ENCODE measurements at regions not wholly inside any gene's neighbourhood (a gene's known extent, or its start where the extent isn't known, plus 50 kb on each side); places are given as distances from the start of the nearest gene placed in this dataset.

GRCh38 chr2:76283350-76283749, 572.6 kb upstream of the GCFC2 start:
- Histone ChIP-seq H2BK120ac (ENCODE audit: low read depth, low read length) (no peak overlapping the region), H3K9ac (ENCODE audit: low read length) (no peak overlapping the region), H3K79me2 (ENCODE audit: control insufficient read depth, insufficient read depth, low read length) (no peaks in the 10 kb centered on the region), H3K18ac (ENCODE audit: low read length) (no peak overlapping the region), H3K56ac (ENCODE audit: low read length) (no peak overlapping the region), H4K5ac (ENCODE audit: low read length) (no peak overlapping the region), H2AK5ac (ENCODE audit: low read length) (no peak overlapping the region), H3K27ac (ENCODE audit: low read depth, low read length) (no peak overlapping the region), H3K23ac (ENCODE audit: low read length) (no peak overlapping the region), H3K4me1 (ENCODE audit: control insufficient read depth, low read depth, low read length) (no peaks in the 10 kb centered on the region), H3K4ac (ENCODE audit: low read depth, low read length) (no peak overlapping the region), H4K8ac (ENCODE audit: low read depth, low read length) (no peak overlapping the region), H3K4me2 (ENCODE audit: low read length) (no peak overlapping the region), H3K79me1 (ENCODE audit: low read length) (no peaks in the 10 kb centered on the region), H3K4me3 (ENCODE audit: low read length) (no peak overlapping the region), H2BK5ac (ENCODE audit: low read length) (no peak overlapping the region), H3K36me3 (ENCODE audit: control insufficient read depth, insufficient read depth, low read length) (no peaks in the 10 kb centered on the region), H3K27me3 (ENCODE audit: insufficient read depth, low read length, poor library complexity) (no peaks in the 10 kb centered on the region), H2BK15ac (replicated peaks; ENCODE audit: low read depth) (no peak overlapping the region)
- no peak for DNase-seq

GRCh38 chr2:76281156-76281841, 570.6 kb upstream of the GCFC2 start:
- Histone ChIP-seq H3K4me1 (ENCODE audit: control insufficient read depth, low read depth, low read length) (no peaks in the 10 kb centered on the region), H2BK5ac (ENCODE audit: low read length) (no peak overlapping the region), H3K79me2 (ENCODE audit: control insufficient read depth, insufficient read depth, low read length) (no peaks in the 10 kb centered on the region), H3K36me3 (ENCODE audit: control insufficient read depth, insufficient read depth, low read length) (no peaks in the 10 kb centered on the region), H3K9ac (ENCODE audit: low read length) (no peak overlapping the region), H3K4me2 (ENCODE audit: low read length) (no peak overlapping the region), H3K56ac (ENCODE audit: low read length) (no peak overlapping the region), H3K27me3 (ENCODE audit: insufficient read depth, low read length, poor library complexity) (no peaks in the 10 kb centered on the region), H3K4me3 (ENCODE audit: low read length) (no peak overlapping the region), H3K27ac (ENCODE audit: low read depth, low read length) (no peak overlapping the region), H2BK15ac (replicated peaks; ENCODE audit: low read depth) (no peak overlapping the region), H3K18ac (ENCODE audit: low read length) (no peak overlapping the region), H3K23ac (ENCODE audit: low read length) (no peak overlapping the region), H2AK5ac (ENCODE audit: low read length) (no peak overlapping the region), H4K5ac (ENCODE audit: low read length) (no peak overlapping the region), H3K4ac (ENCODE audit: low read depth, low read length) (no peak overlapping the region), H3K79me1 (ENCODE audit: low read length) (no peaks in the 10 kb centered on the region), H4K8ac (ENCODE audit: low read depth, low read length) (no peak overlapping the region), H2BK120ac (ENCODE audit: low read depth, low read length) (no peak overlapping the region)
- no CpG with 5 or more reads among the region's 2 CpGs for WGBS (ENCODE audit: extremely low coverage, insufficient coverage, low lambda C conversion rate)
- peak; percentile 23 for DNase-seq

DNA sequence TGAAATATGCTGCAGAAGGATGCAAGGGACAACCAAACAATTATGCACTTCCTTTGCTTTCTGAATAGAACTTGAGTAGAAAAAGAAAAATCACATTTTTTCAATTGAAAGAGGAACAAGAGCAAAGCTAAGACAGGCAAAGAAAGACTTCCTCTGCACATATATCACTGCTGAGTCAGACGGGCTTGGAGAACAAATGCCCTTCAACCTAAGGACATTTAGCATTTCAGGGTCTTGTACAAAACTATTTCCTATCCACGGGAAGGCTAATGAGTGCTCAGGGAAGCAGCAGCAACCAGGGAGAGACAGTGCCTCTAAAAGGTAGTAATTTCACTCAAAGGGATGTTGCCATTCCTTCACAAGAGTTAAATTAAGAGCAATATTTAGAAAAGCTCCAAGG, 570.0 kb upstream of the GCFC2 start:
- no peak overlapping the region for H3K27ac ChIP-seq (ENCODE audit: low read depth, low read length)
- no peak overlapping the region for H2BK15ac ChIP-seq (replicated peaks; ENCODE audit: low read depth)
- no peak overlapping the region for H4K8ac ChIP-seq (ENCODE audit: low read depth, low read length)
- H3K4me2 ChIP-seq (ENCODE audit: low read length), result no peak overlapping the region
- no peak overlapping the region for H3K4me3 ChIP-seq (ENCODE audit: low read length)
- no peak overlapping the region for H3K18ac ChIP-seq (ENCODE audit: low read length)
- no peaks in the 10 kb centered on the region for H3K4me1 ChIP-seq (ENCODE audit: control insufficient read depth, low read depth, low read length)
- no peak overlapping the region for H4K5ac ChIP-seq (ENCODE audit: low read length)
- no CpG with 5 or more reads among the region's 2 CpGs for WGBS (ENCODE audit: extremely low coverage, insufficient coverage, low lambda C conversion rate)
- no peak overlapping the region for H2BK5ac ChIP-seq (ENCODE audit: low read length)
- H2BK120ac ChIP-seq (ENCODE audit: low read depth, low read length), result no peak overlapping the region
- H3K79me1 ChIP-seq (ENCODE audit: low read length), result no peaks in the 10 kb centered on the region
- no peak overlapping the region for H3K9ac ChIP-seq (ENCODE audit: low read length)
- no peak overlapping the region for H3K4ac ChIP-seq (ENCODE audit: low read depth, low read length)
- DNase-seq, result no peak
- H3K23ac ChIP-seq (ENCODE audit: low read length), result no peak overlapping the region
- no peak overlapping the region for H3K56ac ChIP-seq (ENCODE audit: low read length)
- H3K36me3 ChIP-seq (ENCODE audit: control insufficient read depth, insufficient read depth, low read length), result no peaks in the 10 kb centered on the region
- H3K27me3 ChIP-seq (ENCODE audit: insufficient read depth, low read length, poor library complexity), result no peaks in the 10 kb centered on the region
- H2AK5ac ChIP-seq (ENCODE audit: low read length), result no peak overlapping the region
- no peaks in the 10 kb centered on the region for H3K79me2 ChIP-seq (ENCODE audit: control insufficient read depth, insufficient read depth, low read length)

- Histone ChIP-seq H3K56ac (ENCODE audit: low read length) (no peak overlapping the region), H4K5ac (ENCODE audit: low read length) (no peak overlapping the region), H3K4me2 (ENCODE audit: low read length) (no peak overlapping the region), H3K36me3 (ENCODE audit: control insufficient read depth, insufficient read depth, low read length) (no peaks in the 10 kb centered on the region), H3K4ac (ENCODE audit: low read depth, low read length) (no peak overlapping the region), H4K8ac (ENCODE audit: low read depth, low read length) (no peak overlapping the region), H3K27ac (ENCODE audit: low read depth, low read length) (no peak overlapping the region), H3K4me1 (ENCODE audit: control insufficient read depth, low read depth, low read length) (no peaks in the 10 kb centered on the region), H2AK5ac (ENCODE audit: low read length) (no peak overlapping the region), H3K79me1 (ENCODE audit: low read length) (no peaks in the 10 kb centered on the region), H3K23ac (ENCODE audit: low read length) (no peak overlapping the region), H2BK5ac (ENCODE audit: low read length) (no peak overlapping the region), H3K4me3 (ENCODE audit: low read length) (no peak overlapping the region), H2BK15ac (replicated peaks; ENCODE audit: low read depth) (no peak overlapping the region), H3K18ac (ENCODE audit: low read length) (no peak overlapping the region), H2BK120ac (ENCODE audit: low read depth, low read length) (no peak overlapping the region), H3K27me3 (ENCODE audit: insufficient read depth, low read length, poor library complexity) (no peaks in the 10 kb centered on the region), H3K79me2 (ENCODE audit: control insufficient read depth, insufficient read depth, low read length) (no peaks in the 10 kb centered on the region), H3K9ac (ENCODE audit: low read length) (no peak overlapping the region)
- DNase-seq, result no peak
- no CpG with 5 or more reads among the region's 4 CpGs for WGBS (ENCODE audit: extremely low coverage, insufficient coverage, low lambda C conversion rate)
These were observed 568.4 kb upstream of the GCFC2 start for GRCh38 chr2:76279142-76279541.

DNA sequence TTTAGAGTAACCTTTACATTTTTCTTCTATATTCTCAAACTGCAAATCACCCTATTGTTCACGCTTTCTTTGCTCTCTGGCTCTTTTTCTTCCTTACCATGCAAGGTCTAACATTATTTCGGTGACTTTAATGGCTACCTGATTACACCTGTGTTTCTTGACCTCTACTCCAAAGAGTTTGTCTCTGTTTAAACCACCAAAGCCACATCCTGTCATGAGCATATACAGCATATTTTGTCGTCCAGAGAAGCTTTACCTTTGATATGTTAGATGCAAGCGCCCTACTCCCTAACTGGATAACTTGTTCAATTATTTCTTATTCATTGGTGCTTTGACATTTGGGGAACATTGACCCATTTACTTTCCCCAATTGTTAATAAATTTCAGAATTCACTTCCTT, 565.1 kb upstream of the GCFC2 start:
- WGBS (ENCODE audit: extremely low coverage, insufficient coverage, low lambda C conversion rate), result no CpG with 5 or more reads among the region's 4 CpGs
- no peak overlapping the region for H2BK5ac ChIP-seq (ENCODE audit: low read length)

DNA sequence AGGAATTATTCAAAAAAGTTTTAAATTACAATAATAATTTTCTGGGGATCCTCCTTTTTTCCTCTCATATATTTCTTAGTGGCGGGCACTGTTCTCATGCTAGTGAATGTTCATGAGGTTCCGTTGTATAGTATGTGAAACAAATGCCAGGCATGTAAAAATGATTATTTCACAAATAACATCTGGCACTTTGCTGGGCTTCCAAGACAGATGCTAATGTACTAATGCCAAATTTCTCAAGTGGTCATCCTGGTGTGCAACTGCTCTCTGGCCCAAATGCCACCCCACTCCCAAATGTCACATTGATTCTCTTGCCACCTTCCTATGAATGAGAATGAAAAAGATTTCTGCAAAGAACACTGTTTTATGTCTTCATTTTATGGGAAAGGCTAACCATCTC, 564.0 kb upstream of the GCFC2 start:
- WGBS (ENCODE audit: extremely low coverage, insufficient coverage, low lambda C conversion rate), result no CpG with 5 or more reads among the region's 2 CpGs

More for the DNA sequence above, 565.1 kb upstream of the GCFC2 start:
- no peak overlapping the region for H3K23ac ChIP-seq (ENCODE audit: low read length)
- no peak overlapping the region for H4K8ac ChIP-seq (ENCODE audit: low read depth, low read length)
- no peak overlapping the region for H3K4me3 ChIP-seq (ENCODE audit: low read length)
- no peak overlapping the region for H3K56ac ChIP-seq (ENCODE audit: low read length)
- no peaks in the 10 kb centered on the region for H3K36me3 ChIP-seq (ENCODE audit: control insufficient read depth, insufficient read depth, low read length)
- no peak overlapping the region for H3K27ac ChIP-seq (ENCODE audit: low read depth, low read length)
- no peak overlapping the region for H3K18ac ChIP-seq (ENCODE audit: low read length)
- H3K79me1 ChIP-seq (ENCODE audit: low read length), result no peaks in the 10 kb centered on the region
- no peaks in the 10 kb centered on the region for H3K27me3 ChIP-seq (ENCODE audit: insufficient read depth, low read length, poor library complexity)
- H3K79me2 ChIP-seq (ENCODE audit: control insufficient read depth, insufficient read depth, low read length), result no peaks in the 10 kb centered on the region
- no peak for DNase-seq
- no peak overlapping the region for H3K4ac ChIP-seq (ENCODE audit: low read depth, low read length)
- no peak overlapping the region for H3K9ac ChIP-seq (ENCODE audit: low read length)
- no peak overlapping the region for H2BK15ac ChIP-seq (replicated peaks; ENCODE audit: low read depth)
- no peak overlapping the region for H2AK5ac ChIP-seq (ENCODE audit: low read length)
- H2BK120ac ChIP-seq (ENCODE audit: low read depth, low read length), result no peak overlapping the region
- H4K5ac ChIP-seq (ENCODE audit: low read length), result no peak overlapping the region
- no peaks in the 10 kb centered on the region for H3K4me1 ChIP-seq (ENCODE audit: control insufficient read depth, low read depth, low read length)
- no peak overlapping the region for H3K4me2 ChIP-seq (ENCODE audit: low read length)

More for the DNA sequence above, 564.0 kb upstream of the GCFC2 start:
- no peak overlapping the region for H4K5ac ChIP-seq (ENCODE audit: low read length)
- H2BK120ac ChIP-seq (ENCODE audit: low read depth, low read length), result no peak overlapping the region
- no peaks in the 10 kb centered on the region for H3K79me1 ChIP-seq (ENCODE audit: low read length)
- no peaks in the 10 kb centered on the region for H3K27me3 ChIP-seq (ENCODE audit: insufficient read depth, low read length, poor library complexity)
- H3K4me3 ChIP-seq (ENCODE audit: low read length), result no peak overlapping the region
- no peak overlapping the region for H3K4ac ChIP-seq (ENCODE audit: low read depth, low read length)
- no peak overlapping the region for H3K9ac ChIP-seq (ENCODE audit: low read length)
- no peak overlapping the region for H3K18ac ChIP-seq (ENCODE audit: low read length)
- H2BK15ac ChIP-seq (replicated peaks; ENCODE audit: low read depth), result no peak overlapping the region
- H3K23ac ChIP-seq (ENCODE audit: low read length), result no peak overlapping the region
- H2AK5ac ChIP-seq (ENCODE audit: low read length), result no peak overlapping the region
- H3K56ac ChIP-seq (ENCODE audit: low read length), result no peak overlapping the region
- no peak overlapping the region for H3K27ac ChIP-seq (ENCODE audit: low read depth, low read length)
- H3K36me3 ChIP-seq (ENCODE audit: control insufficient read depth, insufficient read depth, low read length), result no peaks in the 10 kb centered on the region
- H3K79me2 ChIP-seq (ENCODE audit: control insufficient read depth, insufficient read depth, low read length), result no peaks in the 10 kb centered on the region
- no peak overlapping the region for H2BK5ac ChIP-seq (ENCODE audit: low read length)
- no peak overlapping the region for H4K8ac ChIP-seq (ENCODE audit: low read depth, low read length)
- H3K4me1 ChIP-seq (ENCODE audit: control insufficient read depth, low read depth, low read length), result no peaks in the 10 kb centered on the region
- H3K4me2 ChIP-seq (ENCODE audit: low read length), result no peak overlapping the region
- DNase-seq, result no peak

All from mesendoderm (in vitro differentiated cells).